ENCODE measurements at regions not wholly inside any gene's neighbourhood (a gene's known extent, or its start where the extent isn't known, plus 50 kb on each side); places are given as distances from the start of the nearest gene placed in this dataset.

DNA sequence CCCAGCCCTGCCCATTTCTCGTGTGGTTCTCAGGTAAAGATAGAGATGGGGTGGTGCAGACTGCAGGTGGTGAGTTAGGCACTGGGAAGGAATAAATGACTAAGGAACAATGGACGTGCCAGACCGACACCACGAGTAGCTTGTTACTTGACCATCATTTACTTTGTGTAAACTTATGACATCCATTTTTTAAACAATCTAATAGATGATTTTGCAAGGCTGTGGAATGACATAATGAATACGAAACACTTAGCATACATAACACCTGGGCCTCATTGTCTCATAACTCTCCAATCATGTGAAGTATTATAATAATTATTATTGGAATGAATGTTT lies 137.3 kb upstream of the CPEB2 start:
- no peak for DNase-seq

GRCh38 chr4:14865804-14866203 lies 136.5 kb upstream of the CPEB2 start:
- DNase-seq: no peak

DNA sequence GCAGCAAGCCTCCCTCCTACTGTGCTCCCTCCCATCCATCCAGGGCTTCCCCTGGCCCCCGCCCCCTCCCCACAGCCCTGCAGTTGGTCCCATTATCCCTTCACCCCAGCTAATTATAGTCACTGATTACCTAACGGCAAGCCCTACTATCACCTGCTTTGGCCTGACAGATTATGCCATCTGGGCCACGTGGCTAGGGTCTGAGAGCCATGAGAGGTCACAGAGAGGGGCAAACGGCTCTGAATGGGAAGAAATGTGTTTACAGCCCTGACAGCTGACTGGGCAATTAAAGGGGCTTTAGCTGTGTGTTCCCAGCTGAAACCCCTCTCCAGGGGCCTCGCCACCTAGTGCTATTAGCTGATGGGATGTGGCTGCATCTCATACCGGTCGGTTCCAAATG lies 134.4 kb upstream of the CPEB2 start:
- DNase-seq: no peak

GRCh38 chr4:14868426-14869395 lies 133.6 kb upstream of the CPEB2 start:
- no peak for DNase-seq

DNA sequence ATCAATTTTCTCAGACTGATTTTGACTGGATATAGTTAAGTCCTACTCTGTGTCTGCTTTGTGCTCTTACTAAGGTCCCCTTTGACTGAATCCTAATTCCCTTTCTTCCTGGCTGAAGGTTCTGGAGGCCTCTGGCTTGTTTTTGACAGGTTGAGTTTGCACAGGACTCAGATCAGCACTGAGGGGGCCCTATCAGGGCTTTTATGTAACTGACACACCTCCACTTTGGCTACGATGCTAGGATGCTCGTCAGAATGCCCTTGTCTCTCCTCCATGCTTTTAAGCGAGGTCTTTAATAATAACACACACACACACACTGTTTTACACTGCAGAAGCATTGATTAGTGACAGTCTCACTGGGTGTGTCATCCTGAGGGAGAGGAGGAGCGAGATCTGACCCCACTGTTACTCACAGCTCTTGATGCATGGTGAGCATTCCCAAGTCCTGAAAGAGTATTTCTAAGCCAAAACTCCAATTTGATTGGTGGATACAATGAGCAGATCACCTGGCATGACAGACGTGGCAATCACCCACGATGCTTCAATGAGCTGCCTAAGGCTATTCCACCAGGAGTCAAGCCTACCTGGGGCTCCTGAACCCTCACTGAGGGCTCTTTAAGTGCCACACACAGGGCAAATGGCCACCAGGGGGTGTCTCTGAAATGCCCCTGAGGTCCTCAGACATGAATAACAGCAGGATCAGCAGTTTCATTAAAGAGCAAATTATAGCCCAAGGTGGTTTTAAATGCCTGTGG lies 130.4 kb upstream of the CPEB2 start:
- peak; percentile 21 for DNase-seq

GRCh38 chr4:14874990-14875389 lies 127.3 kb upstream of the CPEB2 start:
- no peak for DNase-seq

GRCh38 chr4:14877246-14878225 lies 124.7 kb upstream of the CPEB2 start:
- DNase-seq: no peak

DNA sequence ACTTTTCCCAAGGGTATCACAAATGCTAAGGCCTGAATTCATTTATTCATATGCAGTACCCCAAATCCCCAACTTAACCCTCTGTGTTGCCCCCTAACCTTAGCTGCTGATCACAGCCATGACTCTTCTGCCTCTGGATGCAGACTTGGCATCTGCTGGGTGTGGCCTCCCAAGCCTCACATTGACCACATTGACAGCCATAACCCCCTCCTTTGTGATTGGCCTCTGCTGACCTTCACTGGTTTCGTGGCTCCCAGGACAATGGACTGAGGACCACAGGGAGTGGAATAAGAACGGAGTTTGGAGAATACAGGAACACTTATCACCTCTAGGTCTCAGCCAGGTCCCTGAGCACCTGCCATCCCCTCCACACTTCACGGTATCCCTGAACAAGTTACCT lies 123.6 kb upstream of the CPEB2 start:
- no peak for DNase-seq

- DNase-seq: no peak
These were observed 122.6 kb upstream of the CPEB2 start for GRCh38 chr4:14879683-14880082.

DNA sequence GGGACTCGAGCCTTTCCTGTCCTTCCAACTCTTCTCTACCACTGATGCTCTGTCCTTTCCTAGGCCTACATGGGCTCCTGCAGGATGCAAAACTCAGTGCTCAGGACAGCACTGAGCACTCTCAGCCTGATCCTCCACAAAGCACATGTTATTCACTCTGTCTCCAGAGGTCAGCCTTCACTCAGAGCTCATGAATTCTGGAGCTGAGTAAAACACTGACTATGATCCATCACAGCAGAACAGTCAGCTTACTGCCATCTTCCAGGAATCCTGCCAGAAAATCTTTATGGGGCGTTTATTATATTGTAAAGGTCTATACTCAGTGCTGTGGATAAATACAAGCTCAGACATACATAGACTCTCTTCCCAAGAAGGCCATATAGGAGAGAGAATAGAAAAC lies 121.5 kb upstream of the CPEB2 start:
- no peak for DNase-seq

DNA sequence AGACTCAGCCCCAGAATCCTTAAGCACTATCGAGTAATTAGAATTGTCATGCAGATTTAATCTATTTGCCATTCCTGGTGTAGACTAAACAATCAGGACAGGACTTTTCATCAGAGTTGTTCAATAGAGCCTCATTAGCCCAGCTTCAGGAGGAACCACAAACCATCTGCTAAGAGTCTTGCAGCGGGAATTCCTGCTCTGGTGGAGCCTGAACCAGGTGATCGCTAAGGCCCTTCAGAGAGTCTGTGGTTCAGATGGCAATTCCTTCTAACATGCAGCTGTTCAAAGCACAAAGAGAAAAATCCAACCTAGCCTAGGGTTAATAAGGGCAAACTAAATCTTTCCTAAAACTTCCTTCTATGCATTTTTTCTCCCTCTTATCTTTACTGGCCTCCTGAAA lies 119.1 kb upstream of the CPEB2 start:
- no peak for DNase-seq

GRCh38 chr4:14883661-14884060 lies 118.6 kb upstream of the CPEB2 start:
- DNase-seq: no peak

DNA sequence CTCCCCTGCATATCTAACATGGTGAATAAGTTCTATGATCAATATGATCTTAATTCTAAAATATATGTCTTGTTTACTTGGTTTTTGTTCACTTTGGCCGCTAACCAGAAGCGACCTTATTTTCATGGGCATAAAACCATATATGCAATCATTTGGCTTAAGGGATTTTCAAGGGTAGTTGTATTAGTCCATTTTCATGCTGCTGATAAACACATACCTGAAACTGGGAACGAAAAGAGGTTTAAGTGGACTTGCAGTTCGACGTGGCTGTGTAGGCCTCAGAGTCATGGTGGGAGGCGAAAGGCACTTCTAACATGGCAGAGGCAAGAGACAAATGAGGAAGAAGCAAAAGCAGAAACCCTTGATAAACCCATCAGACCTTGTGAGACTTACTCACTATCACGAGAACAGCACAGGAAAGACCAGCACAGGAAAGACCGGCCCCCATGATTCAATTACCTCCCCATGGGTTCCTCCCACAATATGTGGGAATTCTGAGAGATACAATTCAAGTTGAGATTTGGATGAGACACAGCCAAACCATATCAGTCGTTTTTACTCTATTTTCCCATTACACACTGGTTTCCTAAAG lies 114.3 kb upstream of the CPEB2 start:
- DNase-seq: no peak

GRCh38 chr4:14888790-14889572 lies 113.3 kb upstream of the CPEB2 start:
- no peak for DNase-seq

DNA sequence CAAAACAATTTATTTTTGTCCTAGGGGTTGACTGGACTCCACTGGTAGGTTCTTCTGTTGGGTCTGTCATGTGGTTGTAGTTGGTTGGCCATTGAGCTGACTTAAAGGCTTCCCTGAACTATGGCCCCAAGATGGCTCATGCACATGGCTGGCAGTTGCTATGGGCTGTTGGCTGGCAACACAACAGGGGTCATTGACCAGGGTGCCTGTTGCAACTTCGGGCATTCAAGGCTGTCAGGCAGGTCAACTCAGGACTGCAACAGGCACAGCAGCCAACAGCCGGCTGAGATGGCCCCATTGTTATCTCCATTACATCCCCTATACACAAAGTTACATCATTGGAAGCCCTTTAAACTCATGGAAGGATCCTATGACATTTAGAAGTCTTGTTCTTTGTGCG lies 109.7 kb upstream of the CPEB2 start:
- no peak for DNase-seq

- DNase-seq: no peak
These were observed 108.6 kb upstream of the CPEB2 start for GRCh38 chr4:14893713-14894112.

GRCh38 chr4:14894392-14895292 lies 107.6 kb upstream of the CPEB2 start:
- no peak for DNase-seq

GRCh38 chr4:14896656-14897175 lies 105.6 kb upstream of the CPEB2 start:
- DNase-seq: no peak

DNA sequence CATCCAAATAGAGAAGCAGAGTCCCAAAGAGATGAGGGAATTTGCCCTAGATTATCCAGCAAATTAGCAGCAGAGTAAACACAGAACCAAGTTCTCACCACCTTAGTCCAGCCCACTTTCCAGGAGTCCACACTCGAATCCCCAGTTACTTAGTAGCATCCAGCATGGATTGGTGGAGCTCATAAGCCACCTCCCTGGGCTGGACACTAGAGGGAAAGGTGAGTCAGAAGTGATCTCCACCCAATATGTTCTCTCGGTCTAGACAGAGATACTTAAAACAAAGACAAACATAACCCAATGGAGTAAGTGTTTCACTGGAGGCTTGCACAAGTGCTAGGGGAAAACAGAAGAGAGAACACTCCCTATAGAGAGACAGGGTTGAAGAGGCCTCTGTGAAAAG lies 105.1 kb upstream of the CPEB2 start:
- no peak for DNase-seq

- no peak for DNase-seq
These were observed 103.3 kb upstream of the CPEB2 start for GRCh38 chr4:14898989-14899388.
